Loucy (cell line): ENCODE measurements at regions not wholly inside any gene's neighbourhood (a gene's known extent, or its start where the extent isn't known, plus 50 kb on each side); places are given as distances from the start of the nearest gene placed in this dataset.

ENCODE experiments used
- H2AFZ ChIP-seq: fragments of 200-600 bp; sonication (generic); 2 replicates; pipeline ENCODE4 v1.6.0; 2016; ENCODE audit warnings: antibody characterized with exemption, mild to moderate bottlenecking, low read length, moderate library complexity
- H3F3A ChIP-seq: fragments of 200-600 bp; 2 replicates; pipeline ENCODE4 v1.6.0; 2016; ENCODE audit warnings: antibody characterized with exemption, low read depth, mild to moderate bottlenecking
- H3K27me3 ChIP-seq: fragments of 200-600 bp; sonication (generic); 2 replicates; pipeline ENCODE4 v1.6.1; 2014; ENCODE audit warnings: low read length, mild to moderate bottlenecking; ENCODE audit not compliant: insufficient read depth, poor library complexity, severe bottlenecking
- H3K36me3 ChIP-seq: fragments of 200-600 bp; sonication (generic); 2 replicates; pipeline ENCODE4 v1.6.1; 2016; ENCODE audit warnings: low read length; ENCODE audit not compliant: insufficient read depth
- H3K4me1 ChIP-seq: fragments of 200-600 bp; sonication (generic); 2 replicates; pipeline ENCODE4 v1.5.1; 2014; ENCODE audit warnings: low read length, mild to moderate bottlenecking; ENCODE audit not compliant: insufficient read depth, poor library complexity, severe bottlenecking
- H3K4me2 ChIP-seq: fragments of 200-600 bp; sonication (generic); 2 replicates; pipeline ENCODE4 v1.6.0; 2014; ENCODE audit warnings: antibody characterized with exemption, low read length, low read depth, mild to moderate bottlenecking; ENCODE audit not compliant: poor library complexity, severe bottlenecking
- H3K4me3 ChIP-seq: fragments of 200-600 bp; sonication (generic); 2 replicates; pipeline ENCODE4 v1.5.1; 2014; ENCODE audit warnings: low read length, mild to moderate bottlenecking, mixed read lengths; ENCODE audit not compliant: poor library complexity, severe bottlenecking
- H3K79me2 ChIP-seq: fragments of 200-600 bp; sonication (generic); 2 replicates; pipeline ENCODE4 v1.6.1; 2014; ENCODE audit warnings: low read length; ENCODE audit not compliant: insufficient read depth
- H3K9ac ChIP-seq: fragments of 200-600 bp; sonication (generic); 2 replicates; pipeline ENCODE4 v1.6.0; 2014; ENCODE audit warnings: mild to moderate bottlenecking, low read depth, low read length, moderate library complexity; ENCODE audit not compliant: poor library complexity, severe bottlenecking
- H3K9me2 ChIP-seq: fragments of 200-600 bp; sonication (generic); replicated peaks from 2 replicates; pipeline ENCODE4 v1.6.1; 2016; ENCODE audit warnings: low read depth, low read length, mixed read lengths
- H3K9me3 ChIP-seq: fragments of 200-600 bp; sonication (generic); 2 replicates; pipeline ENCODE4 v1.6.1; 2014; ENCODE audit warnings: mild to moderate bottlenecking, antibody characterized with exemption, low read length, low read depth; ENCODE audit not compliant: insufficient read depth
- H4K20me1 ChIP-seq: fragments of 200-600 bp; sonication (generic); 2 replicates; pipeline ENCODE4 v1.6.0; 2014; ENCODE audit warnings: antibody characterized with exemption, low read length, mild to moderate bottlenecking; ENCODE audit not compliant: insufficient read depth, poor library complexity, severe bottlenecking
- CTCF ChIP-seq: fragments of 200-600 bp; sonication (generic); conservative IDR thresholded peaks from 2 replicates; pipeline ENCODE4 v1.5.1; 2014; ENCODE audit warnings: mild to moderate bottlenecking, antibody characterized with exemption, low read length
- EZH2phosphoT487 ChIP-seq: fragments of 200-600 bp; IDR thresholded peaks from 2 replicates; pipeline ENCODE4 v1.6.1; 2018; ENCODE audit warnings: antibody characterized with exemption, mild to moderate bottlenecking, moderate library complexity, borderline replicate concordance

- no peak for TF ChIP-seq EZH2phosphoT487
- TF ChIP-seq CTCF = no peak
Measured at GRCh38 chr16:65229191-65229662, 107.4 kb upstream of the CDH11 start.

GRCh38 chr16:65227150-65227835 is 105.4 kb upstream of the CDH11 start:
- Histone ChIP-seq H3K9me3 (no peaks in the 10 kb centered on the region), H3K4me2 (no peak overlapping the region), H3K4me1 (no peaks in the 10 kb centered on the region), H3K9me2 (no peaks in the 10 kb centered on the region), H4K20me1 (no peaks in the 10 kb centered on the region), H3F3A (no peaks in the 10 kb centered on the region), H3K36me3 (no peaks in the 10 kb centered on the region), H3K4me3 (no peak overlapping the region), H3K9ac (no peak overlapping the region), H3K79me2 (no peaks in the 10 kb centered on the region), H2AFZ (no peak overlapping the region), H3K27me3 (no peaks in the 10 kb centered on the region)
- TF ChIP-seq CTCF (no peak), EZH2phosphoT487 (no peak)

More at GRCh38 chr16:65229191-65229662, 107.4 kb upstream of the CDH11 start:
- H3K4me1 ChIP-seq = no peaks in the 10 kb centered on the region
- H3K4me3 ChIP-seq = no peak overlapping the region
- no peaks in the 10 kb centered on the region for H3K9me2 ChIP-seq
- H3K27me3 ChIP-seq = no peaks in the 10 kb centered on the region
- H2AFZ ChIP-seq = no peak overlapping the region
- H3K36me3 ChIP-seq = no peaks in the 10 kb centered on the region
- no peaks in the 10 kb centered on the region for H4K20me1 ChIP-seq
- H3K4me2 ChIP-seq = no peak overlapping the region
- no peaks in the 10 kb centered on the region for H3K9me3 ChIP-seq
- H3K79me2 ChIP-seq = no peaks in the 10 kb centered on the region
- no peaks in the 10 kb centered on the region for H3F3A ChIP-seq
- no peak overlapping the region for H3K9ac ChIP-seq

- no peaks in the 10 kb centered on the region for H3F3A ChIP-seq
- no peaks in the 10 kb centered on the region for H3K4me1 ChIP-seq
- H3K27me3 ChIP-seq = no peaks in the 10 kb centered on the region
- no peaks in the 10 kb centered on the region for H3K36me3 ChIP-seq
- H3K9me2 ChIP-seq = no peaks in the 10 kb centered on the region
- no peak overlapping the region for H2AFZ ChIP-seq
- H3K9ac ChIP-seq = no peak overlapping the region
- no peak overlapping the region for H3K4me3 ChIP-seq
- H4K20me1 ChIP-seq = no peaks in the 10 kb centered on the region
- no peak overlapping the region for H3K4me2 ChIP-seq
- no peaks in the 10 kb centered on the region for H3K9me3 ChIP-seq
- TF ChIP-seq CTCF (no peak), EZH2phosphoT487 (no peak)
- no peaks in the 10 kb centered on the region for H3K79me2 ChIP-seq
Measured at GRCh38 chr16:65226077-65226476, 104.2 kb upstream of the CDH11 start.
